ENCODE measurements at regions not wholly inside any gene's neighbourhood (a gene's known extent, or its start where the extent isn't known, plus 50 kb on each side); places are given as distances from the start of the nearest gene placed in this dataset.
"Not testable (repeated sequence)": the region's sequence is repeated elsewhere in the genome, so short reads cannot be mapped to it uniquely, and the experiment has no call there.

DNA sequence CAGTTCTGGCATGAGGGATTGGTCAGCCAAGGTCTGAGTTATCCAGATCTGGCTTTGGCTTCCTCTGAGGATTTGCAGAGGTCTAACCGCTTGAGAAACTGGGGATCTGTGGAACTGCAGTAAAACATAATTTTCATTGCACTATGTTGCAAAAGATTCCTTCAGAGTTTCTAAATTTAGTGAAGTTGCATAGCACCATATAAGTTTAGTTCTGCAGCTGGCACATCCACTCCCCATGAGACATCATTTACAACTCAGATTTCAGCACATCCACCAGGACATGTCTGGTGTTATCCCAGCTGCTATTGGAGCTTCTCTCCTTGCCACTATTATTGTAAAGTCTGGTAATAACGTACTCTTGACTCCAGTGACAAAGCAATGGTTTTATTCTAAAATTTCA, 181.5 kb downstream of the CWF19L2 start:
- no peak for DNase-seq

DNA sequence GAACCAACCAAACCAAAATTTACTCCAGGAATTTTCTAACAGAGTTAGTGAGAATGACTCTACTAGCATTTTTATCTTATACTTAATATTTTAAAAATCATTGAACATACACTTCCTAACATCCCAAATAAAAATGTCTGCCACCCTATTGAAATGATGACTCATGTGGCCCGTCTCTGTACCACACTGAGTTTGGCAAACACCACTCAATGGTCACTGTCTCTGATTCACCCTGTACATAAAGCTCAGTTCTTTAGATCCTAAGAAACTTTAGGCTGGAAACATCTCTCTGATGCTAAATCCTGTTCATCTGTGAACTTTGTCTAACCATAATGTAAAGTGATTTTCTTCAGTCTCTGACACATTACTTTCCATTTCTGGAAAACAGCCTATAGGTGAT, 182.0 kb downstream of the CWF19L2 start:
- DNase-seq, result no peak

DNA sequence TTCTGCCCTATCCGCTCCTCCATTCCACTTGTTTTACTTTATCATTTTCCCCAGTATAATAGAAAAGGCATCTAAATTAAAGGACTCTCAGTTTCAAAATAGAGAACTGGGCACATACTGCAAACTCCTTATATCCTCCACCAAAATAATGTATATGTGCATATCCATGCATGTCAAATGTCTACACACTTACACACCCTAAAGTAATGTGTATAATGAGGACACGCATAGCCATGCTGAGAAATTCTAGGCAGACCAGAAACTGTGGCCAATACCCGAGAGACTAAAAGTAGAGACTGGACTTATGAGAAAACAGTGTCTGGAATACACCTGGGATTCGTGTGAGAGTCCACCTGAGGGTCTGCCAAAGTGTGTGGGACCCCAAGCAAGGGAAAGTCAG, 183.5 kb downstream of the CWF19L2 start:
- no peak for DNase-seq

- no peak for DNase-seq
These were observed 185.1 kb downstream of the CWF19L2 start for GRCh38 chr11:107272561-107272960.

DNA sequence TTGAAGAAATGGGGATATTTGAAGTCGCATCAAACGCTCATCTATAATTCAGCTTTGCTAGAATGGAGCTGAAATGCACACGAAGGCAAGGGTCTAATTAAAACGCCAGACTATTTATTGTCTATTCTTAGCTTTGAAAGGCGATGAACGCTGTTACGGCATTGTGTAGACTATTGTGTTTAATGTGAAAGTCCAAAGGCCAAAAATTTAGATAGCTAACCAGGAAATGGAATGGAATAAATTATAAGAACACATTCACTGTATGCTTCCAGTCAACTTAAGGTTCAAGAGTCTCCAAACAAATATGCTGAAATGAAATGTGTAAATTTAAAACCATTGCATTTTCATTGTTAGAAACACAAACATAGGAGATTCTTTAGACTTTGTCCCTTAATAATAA, 186.2 kb downstream of the CWF19L2 start:
- no peak for DNase-seq

DNA sequence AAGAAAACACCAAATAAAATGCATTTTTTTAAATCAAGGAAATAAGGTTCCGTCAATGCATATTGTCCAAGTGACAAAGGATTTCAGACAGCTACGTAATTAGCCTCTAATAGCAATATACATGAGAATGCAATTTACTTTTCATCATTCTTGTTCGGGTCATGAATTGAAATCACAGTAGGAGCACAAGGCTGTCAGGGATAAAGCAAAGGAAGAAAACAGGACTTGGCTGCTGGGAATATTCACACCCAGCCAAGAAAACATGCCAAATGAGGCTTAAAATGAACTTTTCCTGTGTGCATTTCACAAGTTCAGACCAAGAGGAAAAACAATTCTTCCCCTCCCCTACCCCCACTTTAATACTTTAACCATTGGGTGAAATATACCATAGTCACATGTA, 188.6 kb downstream of the CWF19L2 start:
- no peak for DNase-seq

- DNase-seq, result no peak
These were observed 191.2 kb downstream of the CWF19L2 start for GRCh38 chr11:107266455-107266854.

GRCh38 chr11:107265591-107266121, 192.0 kb downstream of the CWF19L2 start:
- no peak for DNase-seq

GRCh38 chr11:107263844-107264563, 193.6 kb downstream of the CWF19L2 start:
- no peak for DNase-seq

- DNase-seq, result no peak
These were observed 197.8 kb downstream of the CWF19L2 start for GRCh38 chr11:107259811-107260221.

GRCh38 chr11:107257710-107258109, 199.9 kb downstream of the CWF19L2 start:
- no peak for DNase-seq

DNA sequence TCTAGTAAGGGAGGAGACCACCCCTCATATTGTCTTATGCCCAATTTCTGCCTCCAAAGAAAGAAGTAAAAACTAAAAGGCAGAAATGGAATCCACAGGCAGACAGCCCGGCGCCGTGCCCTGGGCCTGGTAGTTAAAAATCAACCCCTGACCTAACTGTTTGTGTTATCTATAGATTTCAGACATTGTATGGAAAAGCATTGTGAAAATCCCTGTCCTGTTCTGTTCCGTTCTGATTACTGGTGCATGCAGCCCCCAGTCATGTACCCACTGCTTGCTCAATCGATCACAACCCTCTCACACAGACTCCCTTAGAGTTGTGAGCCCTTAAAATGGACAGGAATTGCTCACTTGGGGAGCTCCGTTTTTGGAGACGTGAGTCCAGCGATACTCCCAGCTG, 204.0 kb downstream of the CWF19L2 start:
- DNase-seq, result not testable (repeated sequence)

GRCh38 chr11:107252429-107253161, 205.0 kb downstream of the CWF19L2 start:
- DNase-seq, result no peak

GRCh38 chr11:107251298-107251697, 206.3 kb downstream of the CWF19L2 start:
- no peak for DNase-seq

DNA sequence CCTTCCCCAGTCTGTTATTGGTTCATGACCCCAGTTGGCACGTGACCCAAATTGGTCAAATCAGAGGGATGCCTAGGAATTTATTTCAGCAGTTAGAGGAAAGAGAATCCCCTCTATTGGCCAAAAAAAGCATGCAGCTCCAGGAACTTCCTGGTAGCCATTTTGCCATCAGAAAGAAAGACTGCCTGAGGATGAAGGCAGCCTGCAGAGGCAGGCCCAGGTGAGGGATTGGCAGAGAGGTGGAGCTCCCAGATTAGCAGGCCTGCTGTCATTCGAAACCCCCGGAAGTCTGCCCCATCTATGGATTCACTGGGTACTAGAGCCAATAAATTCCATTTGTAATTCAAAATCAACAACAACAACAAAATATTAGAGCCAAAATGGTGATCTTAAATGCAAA, 207.6 kb downstream of the CWF19L2 start:
- no peak for DNase-seq

- DNase-seq, result no peak
These were observed 208.6 kb downstream of the CWF19L2 start for GRCh38 chr11:107249054-107249453.

DNA sequence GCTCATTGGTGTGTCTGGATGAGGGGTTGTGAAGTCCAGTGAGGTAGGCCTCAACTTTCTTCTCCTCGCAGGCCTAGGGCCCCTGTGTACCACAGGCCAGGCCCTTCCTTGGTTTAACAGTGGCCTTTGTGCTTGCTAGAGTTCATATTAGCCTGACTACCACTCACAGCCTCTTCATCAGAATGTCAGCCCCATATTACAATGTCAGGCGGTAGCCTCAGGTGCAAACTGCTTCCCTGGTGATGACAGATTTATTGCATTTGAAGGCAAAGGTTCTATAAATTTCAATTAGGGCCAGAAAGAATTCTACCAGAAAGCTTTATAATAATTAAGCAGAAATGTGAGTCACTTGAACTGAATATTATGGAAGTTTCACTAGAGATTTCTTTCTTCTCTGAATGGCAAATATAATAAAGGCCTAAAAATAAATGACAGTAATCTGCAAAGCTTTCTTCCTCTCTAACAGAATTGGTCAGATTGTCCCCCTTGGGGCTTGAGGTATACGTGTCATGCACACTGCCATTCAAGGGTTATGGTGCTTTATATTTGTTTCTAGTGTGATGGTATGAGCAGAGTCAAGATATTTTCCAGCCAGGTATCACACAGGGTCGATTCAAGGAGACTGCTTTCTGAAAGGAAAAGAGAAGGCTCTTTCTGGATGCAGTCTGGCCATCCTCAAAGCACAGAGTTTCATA, 210.3 kb downstream of the CWF19L2 start:
- no peak for DNase-seq

- no peak for DNase-seq
These were observed 213.7 kb downstream of the CWF19L2 start for GRCh38 chr11:107243929-107244328.

DNA sequence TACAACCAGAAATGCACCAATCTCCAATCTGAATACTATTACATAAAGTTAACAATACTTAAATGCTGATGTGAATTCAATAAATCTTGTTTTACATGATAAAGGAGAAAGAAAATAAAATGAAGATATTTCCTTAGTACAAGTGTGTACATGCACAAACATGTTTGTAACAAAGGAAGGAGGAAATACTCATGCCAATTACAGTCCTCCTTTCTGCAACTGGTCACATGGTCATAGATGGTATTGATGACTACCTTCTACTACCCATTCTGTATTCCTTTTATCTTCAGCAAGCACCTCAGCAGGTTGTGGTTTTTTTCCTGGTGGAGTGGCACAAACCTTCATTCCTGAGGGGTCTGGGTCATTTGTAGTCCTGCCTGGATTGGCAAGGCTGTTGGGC, 214.2 kb upstream of the GUCY1A2 start:
- no peak for DNase-seq

- no peak for DNase-seq
These were observed 206.6 kb upstream of the GUCY1A2 start for GRCh38 chr11:107224836-107225235.

DNA sequence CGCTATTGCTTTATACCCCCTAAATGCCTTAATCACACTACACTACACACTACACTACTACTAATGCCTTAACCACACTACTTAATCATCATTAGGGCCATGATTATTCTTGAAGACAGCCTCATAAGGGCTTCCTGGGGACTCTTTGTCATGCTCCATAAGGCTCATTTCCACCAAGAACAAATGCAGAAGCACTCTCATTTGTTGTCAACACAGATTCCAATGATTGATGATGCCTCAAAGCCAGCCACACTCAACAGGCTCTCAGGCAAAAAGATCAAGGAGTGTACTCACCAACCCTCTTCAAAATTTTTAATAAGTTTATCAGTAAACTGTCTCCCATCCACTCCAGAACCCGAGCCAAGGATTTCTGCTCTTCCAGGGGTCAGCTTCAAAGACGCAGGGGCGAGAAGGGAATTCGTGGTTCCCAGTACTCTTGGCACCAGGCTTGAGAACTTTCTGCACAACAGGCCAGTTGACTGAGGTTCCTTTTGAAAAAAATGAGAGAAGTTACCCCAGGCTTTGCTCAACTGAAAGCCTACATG, 204.7 kb upstream of the GUCY1A2 start:
- no peak for DNase-seq

DNA sequence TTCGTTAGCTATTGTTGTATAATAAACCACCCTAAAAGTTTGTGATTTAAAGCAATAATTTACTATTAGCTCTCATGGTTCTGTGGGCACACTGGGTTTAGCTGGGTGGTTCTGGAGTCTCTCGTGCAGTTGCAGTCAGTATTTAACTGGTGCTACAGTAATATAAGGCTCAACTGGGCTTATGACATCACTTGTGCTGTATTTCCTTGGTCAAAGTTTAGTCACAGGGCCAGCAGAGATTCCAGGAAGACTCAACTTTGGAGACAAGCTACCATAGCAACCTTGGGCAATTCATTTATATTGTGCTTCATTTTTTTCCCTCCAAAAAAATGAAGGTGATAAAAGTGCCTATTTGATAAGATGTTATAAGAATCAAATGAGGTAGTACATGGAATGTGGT, 204.2 kb upstream of the GUCY1A2 start:
- no peak for DNase-seq

GRCh38 chr11:107221748-107222285, 203.5 kb upstream of the GUCY1A2 start:
- no peak for DNase-seq
